ENCODE measurements at regions not wholly inside any gene's neighbourhood (a gene's known extent, or its start where the extent isn't known, plus 50 kb on each side); places are given as distances from the start of the nearest gene placed in this dataset.
"Not testable (repeated sequence)": the region's sequence is repeated elsewhere in the genome, so short reads cannot be mapped to it uniquely, and the experiment has no call there.

DNA sequence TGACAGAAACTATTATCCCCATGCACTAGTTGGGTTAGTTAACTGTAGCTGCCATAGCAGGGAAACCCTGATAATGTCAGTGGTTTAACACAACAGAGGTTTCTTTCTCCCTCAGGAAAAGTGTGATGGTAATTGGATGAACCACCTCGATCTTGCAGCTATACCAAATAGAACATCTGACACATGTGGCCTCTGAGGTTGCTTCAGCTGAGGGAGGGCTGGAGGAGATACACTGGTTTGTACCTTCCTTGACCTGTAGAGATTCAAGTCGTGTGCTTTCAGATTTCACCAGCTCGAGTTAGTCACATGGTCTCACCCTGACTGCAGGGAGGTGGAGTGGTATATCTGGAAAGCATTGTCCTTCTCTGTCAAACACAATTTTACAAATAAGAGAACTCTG is 147.2 kb upstream of the SFRP2 start:
- DNase-seq (ENCODE audit: low spot score), result no peak

DNA sequence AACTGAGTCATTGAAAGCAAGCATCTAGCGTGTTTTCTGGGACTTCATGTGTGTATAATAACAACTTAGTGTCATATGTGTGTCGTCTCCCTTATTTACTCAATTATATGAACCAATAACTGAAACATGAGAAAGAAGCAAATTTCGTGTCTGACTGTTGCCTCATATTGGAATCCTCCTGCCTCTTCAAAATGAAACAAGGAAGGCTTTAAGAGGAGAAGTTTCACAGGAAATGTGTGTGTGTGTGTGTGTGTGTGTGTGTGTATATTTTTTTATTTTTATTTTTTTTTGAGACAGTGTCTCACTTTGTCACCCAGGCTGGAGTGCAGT is 145.8 kb upstream of the SFRP2 start:
- no peak for DNase-seq (ENCODE audit: low spot score)

GRCh38 chr4:153933915-153934687 is 145.2 kb upstream of the SFRP2 start:
- no peak for DNase-seq (ENCODE audit: low spot score)

DNA sequence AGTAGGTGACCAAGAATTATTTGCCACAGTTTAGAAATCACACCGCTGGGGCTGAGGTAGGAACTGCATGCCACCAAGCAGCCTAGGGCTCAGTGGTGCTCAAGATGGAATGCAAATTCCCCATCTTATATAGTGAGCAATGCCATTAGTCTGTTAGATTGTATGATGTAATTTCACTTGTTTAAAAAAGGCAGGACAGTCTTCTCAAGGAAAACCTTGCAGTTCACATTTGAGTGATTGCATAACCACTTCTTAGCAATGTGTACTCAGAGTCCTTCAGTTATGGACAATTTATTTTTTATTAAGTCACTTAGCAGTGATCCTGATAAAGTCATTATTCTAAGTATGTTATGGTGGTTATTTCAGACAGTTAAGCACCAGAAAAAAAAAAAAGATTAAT is 142.9 kb upstream of the SFRP2 start:
- no peak for DNase-seq (ENCODE audit: low spot score)

DNA sequence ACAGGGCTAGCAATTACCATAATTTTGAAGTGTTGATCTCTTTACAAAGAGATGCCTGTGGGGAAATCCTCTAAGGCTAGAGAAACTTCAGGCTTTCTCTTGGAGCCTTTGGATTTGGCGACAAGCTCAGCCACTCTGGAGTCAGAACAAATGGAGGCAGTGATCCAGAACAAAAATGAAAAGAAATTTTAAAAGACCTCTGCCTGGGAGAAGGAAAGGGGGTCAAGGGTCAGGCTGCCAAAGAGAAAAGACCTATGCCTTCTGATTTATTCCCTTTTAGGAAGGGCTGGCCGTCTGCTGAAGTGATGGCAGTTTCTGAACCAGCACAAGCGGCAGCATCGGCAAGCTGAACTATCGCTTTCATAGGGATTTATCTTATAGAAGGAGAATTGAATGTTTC is 140.8 kb upstream of the SFRP2 start:
- no peak for DNase-seq (ENCODE audit: low spot score)

DNA sequence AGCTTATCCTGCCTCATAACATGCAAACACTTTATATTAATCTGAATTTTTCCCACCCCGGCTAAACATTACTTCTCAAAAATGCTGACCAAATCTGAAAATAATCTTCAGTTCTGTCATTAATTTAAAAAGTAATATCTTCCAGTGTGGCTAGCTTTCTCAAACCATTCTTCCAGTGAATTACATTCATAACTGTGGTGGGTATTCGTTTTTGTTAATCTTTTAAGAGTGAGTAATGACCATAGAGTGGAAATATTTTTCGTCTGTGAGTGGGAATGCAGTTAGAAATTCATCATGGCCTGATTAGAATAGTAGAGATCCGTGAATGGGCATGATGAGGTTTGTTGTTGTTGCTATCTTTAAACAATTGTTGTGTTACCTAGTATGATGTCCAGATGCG is 138.6 kb upstream of the SFRP2 start:
- no peak for DNase-seq (ENCODE audit: low spot score)

- DNase-seq (ENCODE audit: low spot score), result no peak
Measured at GRCh38 chr4:153922148-153922547, 133.3 kb upstream of the SFRP2 start.

DNA sequence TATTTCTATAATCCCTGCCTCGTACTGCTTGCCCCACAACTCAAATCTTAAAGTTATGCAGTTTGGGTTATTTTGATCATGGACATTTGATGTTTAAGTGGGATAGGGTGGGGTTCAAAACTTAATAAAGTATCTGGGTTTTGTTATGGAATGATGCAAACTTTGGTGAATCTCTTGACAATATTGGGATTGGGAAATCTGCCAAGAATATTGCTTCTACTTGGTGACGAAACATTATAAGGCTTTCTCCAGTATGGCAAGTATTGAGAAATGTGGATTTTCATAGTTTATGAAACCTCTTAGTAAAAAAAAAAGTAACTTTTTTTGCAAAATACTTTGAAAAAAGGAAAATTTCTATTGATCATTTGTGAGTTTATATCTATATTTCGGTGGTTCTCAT is 130.8 kb upstream of the SFRP2 start:
- no peak for DNase-seq (ENCODE audit: low spot score)

GRCh38 chr4:153916273-153916755 is 127.4 kb upstream of the SFRP2 start:
- no peak for DNase-seq (ENCODE audit: low spot score)

DNA sequence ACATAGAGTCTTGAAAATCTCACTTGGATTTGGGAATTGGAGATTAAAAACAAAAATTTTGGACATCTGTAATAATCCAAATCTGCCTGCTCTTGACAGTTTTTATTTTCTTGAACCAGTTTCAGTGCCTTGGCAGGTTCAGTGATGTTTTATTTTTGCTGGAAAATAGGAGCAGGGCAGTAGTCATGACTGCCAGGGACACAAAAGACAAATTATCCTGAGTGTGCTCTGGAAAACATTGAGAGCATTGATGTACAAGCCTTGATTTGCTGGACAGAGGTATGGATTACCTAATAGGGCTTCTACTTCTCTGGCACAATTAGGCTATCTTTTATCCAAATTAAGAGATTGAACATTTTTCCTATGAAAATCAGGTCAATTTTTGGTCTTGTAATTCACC is 123.4 kb upstream of the SFRP2 start:
- DNase-seq (ENCODE audit: low spot score), result no peak

- no peak for DNase-seq (ENCODE audit: low spot score)
Measured at GRCh38 chr4:153909672-153910071, 120.8 kb upstream of the SFRP2 start.

GRCh38 chr4:153906231-153906630 is 117.3 kb upstream of the SFRP2 start:
- DNase-seq (ENCODE audit: low spot score), result no peak

DNA sequence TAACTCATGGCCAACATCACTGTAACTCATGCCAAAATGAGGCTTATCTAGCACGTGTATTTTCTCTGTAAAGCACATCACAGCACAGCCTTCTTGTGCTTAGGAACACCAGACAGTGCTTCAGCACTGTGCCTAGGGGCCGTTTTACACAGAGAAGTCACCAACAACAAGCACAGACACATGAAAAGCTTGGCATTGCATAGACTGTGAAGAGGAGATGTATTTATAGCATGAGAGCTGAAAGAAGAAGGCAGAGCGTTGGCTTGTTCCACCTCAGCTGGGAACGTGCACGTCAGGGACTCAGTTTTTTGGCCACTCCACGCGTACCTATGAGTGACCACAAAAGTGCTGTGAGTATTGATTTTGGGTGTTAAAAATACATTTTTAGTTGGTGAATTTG is 116.3 kb upstream of the SFRP2 start:
- DNase-seq (ENCODE audit: low spot score), result no peak

GRCh38 chr4:153904011-153904410 is 115.1 kb upstream of the SFRP2 start:
- no peak for DNase-seq (ENCODE audit: low spot score)

DNA sequence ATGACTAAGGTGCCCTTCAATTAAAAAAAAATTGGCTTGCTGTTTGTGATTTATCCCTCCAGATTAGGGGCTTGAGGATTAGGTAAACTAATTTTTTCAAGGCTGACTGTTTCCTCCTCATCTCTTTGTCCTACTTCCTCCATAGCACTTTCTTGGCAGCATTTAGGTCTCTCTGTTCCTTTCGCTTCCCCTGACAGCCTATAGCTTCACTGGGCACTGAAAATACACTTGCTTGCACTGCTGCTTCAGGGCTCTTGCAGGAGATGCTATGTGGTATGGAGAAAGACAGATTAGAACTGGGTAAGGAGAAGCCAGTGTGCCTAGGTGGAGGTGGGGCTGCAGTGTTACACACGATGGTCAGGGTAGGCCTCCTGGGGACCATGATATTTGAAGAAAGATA is 112.3 kb upstream of the SFRP2 start:
- no peak for DNase-seq (ENCODE audit: low spot score)

- no peak for DNase-seq (ENCODE audit: low spot score)
Measured at GRCh38 chr4:153900426-153900825, 111.5 kb upstream of the SFRP2 start.

GRCh38 chr4:153890761-153891160 is 101.9 kb upstream of the SFRP2 start:
- DNase-seq (ENCODE audit: low spot score), result no peak

- DNase-seq (ENCODE audit: low spot score), result no peak
Measured at GRCh38 chr4:153887217-153887616, 98.3 kb upstream of the SFRP2 start.

DNA sequence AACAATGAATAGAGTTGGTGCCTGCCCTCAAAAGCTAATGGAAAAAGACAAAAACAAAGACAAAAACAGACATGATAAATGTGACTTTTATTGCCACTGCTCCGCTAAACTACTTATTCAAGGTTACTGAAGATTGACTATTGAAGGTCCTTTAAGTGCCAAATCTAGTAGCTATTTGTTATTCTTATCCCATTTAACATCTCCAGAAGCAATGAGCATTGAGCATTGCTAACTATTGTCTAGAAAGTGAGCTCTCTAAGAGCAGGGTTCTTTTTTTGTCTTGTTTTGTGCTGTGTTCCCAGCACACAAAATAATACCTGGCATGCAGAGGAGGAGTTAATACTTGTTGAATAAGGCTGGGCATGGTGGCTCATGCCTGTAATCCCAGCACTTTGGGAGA is 95.4 kb upstream of the SFRP2 start:
- no peak for DNase-seq (ENCODE audit: low spot score)

DNA sequence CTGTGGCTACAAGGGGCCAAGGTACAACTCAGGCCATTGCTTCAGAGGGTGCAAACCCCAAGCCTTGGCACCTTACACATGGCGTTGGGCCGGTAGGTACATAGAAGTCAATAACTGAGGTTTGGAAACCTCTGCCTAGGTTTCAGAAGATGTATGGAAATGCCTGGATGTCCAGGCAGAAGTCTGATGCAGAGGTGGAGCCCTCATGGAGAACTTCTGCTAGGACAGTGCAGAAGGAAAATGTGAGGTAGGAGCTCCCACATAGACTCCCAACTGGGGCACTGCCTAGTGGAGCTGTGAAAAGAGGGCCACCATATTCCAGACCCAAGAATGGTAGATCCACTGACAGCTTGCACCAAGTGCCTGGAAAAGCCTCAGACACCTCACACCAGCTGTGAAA is 92.1 kb upstream of the SFRP2 start:
- DNase-seq (ENCODE audit: low spot score), result no peak

GRCh38 chr4:153877898-153878297 is 89.0 kb upstream of the SFRP2 start:
- DNase-seq (ENCODE audit: low spot score), result no peak

GRCh38 chr4:153873741-153874140 is 84.9 kb upstream of the SFRP2 start:
- DNase-seq (ENCODE audit: low spot score), result no peak

DNA sequence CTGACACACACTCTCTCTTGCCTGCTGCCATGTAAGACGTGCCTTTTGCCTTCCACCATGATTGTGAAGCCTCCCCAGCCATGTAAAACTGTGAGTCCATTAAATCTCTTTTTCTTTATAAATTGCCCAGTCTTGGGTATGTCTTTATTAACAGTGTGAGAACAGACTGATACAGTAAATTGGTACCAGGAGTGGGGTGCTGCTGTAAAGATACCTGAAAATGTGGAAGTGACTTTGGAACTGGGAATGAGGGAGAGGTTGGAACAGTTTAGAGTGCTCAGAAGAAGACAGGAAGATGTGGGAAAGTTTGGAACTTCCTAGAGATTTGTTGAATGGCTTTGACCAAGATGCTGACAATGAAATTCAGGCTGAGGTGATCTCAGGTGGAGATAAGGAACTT is 77.9 kb upstream of the SFRP2 start:
- DNase-seq (ENCODE audit: low spot score), result not testable (repeated sequence)

GRCh38 chr4:153852501-153852900 is 63.6 kb upstream of the SFRP2 start:
- no peak for DNase-seq (ENCODE audit: low spot score)
